ENCODE measurements at regions not wholly inside any gene's neighbourhood (a gene's known extent, or its start where the extent isn't known, plus 50 kb on each side); places are given as distances from the start of the nearest gene placed in this dataset.

- TF ChIP-seq CTCF (IDR thresholded peaks at IDR 0.05; ENCODE audit: low read length) (no peak), EZH2 (optimal IDR thresholded peaks at IDR 0.05; ENCODE audit: low read depth, low read length) (no peak), EZH2phosphoT487 (IDR thresholded peaks at IDR 0.05; ENCODE audit: low read length) (no peak)
These were observed 972.2 kb upstream of the GHITM start for GRCh38 chr10:83167081-83167480.

Data from MM.1S (cell line).